Suprapubic skin (tissue), 3 donors: ENCODE measurements at regions not wholly inside any gene's neighbourhood (a gene's known extent, or its start where the extent isn't known, plus 50 kb on each side); places are given as distances from the start of the nearest gene placed in this dataset.

Source experiments
- CTCF ChIP-seq, 2 donors: fragments of 200-600 bp in 1 of 2; fragments of 450-650 bp in 1 of 2; sonication (generic) in 1 of 2; IDR thresholded peaks; one replicate each; pipeline ENCODE4 v1.5.1; 2016 to 2019; ENCODE audit warnings: antibody characterized with exemption in 2 of 2, mild to moderate bottlenecking in 1 of 2, moderate library complexity in 1 of 2
- EP300 ChIP-seq: sonication (generic); formaldehyde crosslinking; IDR thresholded peaks from one replicate; pipeline ENCODE4 v1.6.1; 2017; ENCODE audit warnings: antibody characterized with exemption
- POLR2A ChIP-seq, 2 donors: fragments of 450-650 bp; IDR thresholded peaks; one replicate each; pipeline ENCODE4 v1.6.1; 2017; ENCODE audit warnings: antibody characterized with exemption in 2 of 2, mild to moderate bottlenecking in 2 of 2, moderate library complexity in 2 of 2

- TF ChIP-seq EP300 = no peak
- no peak for TF ChIP-seq CTCF (IDR thresholded peaks at IDR 0.05)
- TF ChIP-seq POLR2A (IDR thresholded peaks at IDR 0.05) = no peak
Measured at GRCh38 chr6:93580446-93580845, 161.1 kb upstream of the EPHA7 start.
